SH-SY5Y (cell line): ENCODE measurements at regions not wholly inside any gene's neighbourhood (a gene's known extent, or its start where the extent isn't known, plus 50 kb on each side); places are given as distances from the start of the nearest gene placed in this dataset.

Experiments used
- GATA2 ChIP-seq: IDR thresholded peaks from 2 replicates; pipeline ENCODE4 v1.6.1; 2011; ENCODE audit warnings: mild to moderate bottlenecking, low read depth, low read length
- GATA3 ChIP-seq: IDR thresholded peaks from 2 replicates; pipeline ENCODE4 v1.6.1; 2011; ENCODE audit warnings: low read depth, mild to moderate bottlenecking, low read length, moderate library complexity

DNA sequence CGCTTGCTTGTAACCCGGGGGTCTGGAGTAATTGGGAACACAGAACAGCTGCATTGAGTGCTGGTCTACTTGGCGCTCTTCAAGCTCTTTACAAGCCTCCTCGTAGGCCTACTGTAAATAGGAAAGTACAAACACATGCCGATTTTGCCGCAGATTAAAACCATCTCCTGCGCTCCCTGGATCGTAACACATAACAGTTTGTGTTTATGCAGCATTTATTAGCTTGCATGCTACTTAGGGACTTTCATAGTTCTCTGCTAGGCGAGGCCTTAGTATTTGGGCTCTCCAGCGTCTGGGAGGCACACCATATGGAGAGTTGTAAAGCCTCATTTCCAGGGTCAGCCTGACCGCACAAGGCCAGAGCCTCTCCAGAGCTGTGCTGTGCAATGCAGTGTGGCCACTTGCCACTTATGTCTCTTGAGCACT lies 84.0 kb upstream of the HAAO start:
- no peak for TF ChIP-seq GATA2
- no peak for TF ChIP-seq GATA3
